Skeletal muscle tissue (tissue), 3 donors: ENCODE measurements at regions not wholly inside any gene's neighbourhood (a gene's known extent, or its start where the extent isn't known, plus 50 kb on each side); places are given as distances from the start of the nearest gene placed in this dataset.

Experiments
- H3K27ac ChIP-seq: one replicate; pipeline ENCODE4 v1.7.0; 2013; ENCODE audit warnings: mild to moderate bottlenecking, low read depth, low read length, inconsistent platforms
- H3K27me3 ChIP-seq, 3 donors: one replicate each; pipeline ENCODE4 v1.7.0; 2013; ENCODE audit warnings: low read length in 3 of 3; ENCODE audit not compliant: control insufficient read depth in 3 of 3, insufficient read depth in 3 of 3
- H3K36me3 ChIP-seq, 3 donors: one replicate each; pipeline ENCODE4 v1.7.0; 2013; ENCODE audit warnings: low read length in 3 of 3; ENCODE audit not compliant: control insufficient read depth in 3 of 3, insufficient read depth in 3 of 3
- H3K4me1 ChIP-seq, 3 donors: one replicate each; pipeline ENCODE4 v1.7.0; 2013; ENCODE audit warnings: low read length in 3 of 3, mild to moderate bottlenecking in 3 of 3; ENCODE audit not compliant: control insufficient read depth in 3 of 3, insufficient read depth in 3 of 3
- H3K4me3 ChIP-seq, 3 donors: one replicate each; pipeline ENCODE4 v1.7.0; 2013; ENCODE audit warnings: low read length in 3 of 3
- H3K9ac ChIP-seq, 3 donors: one replicate each; pipeline ENCODE4 v1.7.0; 2013; ENCODE audit warnings: low read length in 3 of 3, mild to moderate bottlenecking in 3 of 3, moderate library complexity in 2 of 3, low read depth in 1 of 3
- H3K9me3 ChIP-seq, 3 donors: one replicate each; pipeline ENCODE4 v1.7.0; 2013; ENCODE audit warnings: low read length in 3 of 3; ENCODE audit not compliant: control insufficient read depth in 3 of 3
- donor health status: Osteomylitis.

GRCh38 chr3:14590569-14590968, 50.4 kb upstream of the GRIP2 start:
- H3K9ac ChIP-seq = no peak overlapping the region
- no peaks in the 10 kb centered on the region for H3K4me1 ChIP-seq
- H3K27ac ChIP-seq = no peak overlapping the region
- H3K9me3 ChIP-seq = no peaks in the 10 kb centered on the region
- no peak overlapping the region for H3K4me3 ChIP-seq
- H3K27me3 ChIP-seq = peaks cover 0 to 27% (median 17%) of the 10 kb centered on the region in 3 donors
- H3K36me3 ChIP-seq = no peaks in the 10 kb centered on the region

GRCh38 chr3:14592390-14592789, 52.2 kb upstream of the GRIP2 start:
- Histone ChIP-seq H3K4me1 (no peaks in the 10 kb centered on the region), H3K36me3 (no peaks in the 10 kb centered on the region), H3K9ac (no peak overlapping the region), H3K4me3 (no peak overlapping the region), H3K27me3 (peaks cover 4 to 28% (median 14%) of the 10 kb centered on the region in 3 donors), H3K9me3 (no peaks in the 10 kb centered on the region), H3K27ac (no peak overlapping the region)

GRCh38 chr3:14592836-14593235, 52.7 kb upstream of the GRIP2 start:
- Histone ChIP-seq H3K9ac (no peak overlapping the region), H3K27ac (no peak overlapping the region), H3K4me1 (no peaks in the 10 kb centered on the region), H3K9me3 (no peaks in the 10 kb centered on the region), H3K36me3 (no peaks in the 10 kb centered on the region), H3K4me3 (no peak overlapping the region), H3K27me3 (peaks cover 4 to 31% (median 17%) of the 10 kb centered on the region in 3 donors)

DNA sequence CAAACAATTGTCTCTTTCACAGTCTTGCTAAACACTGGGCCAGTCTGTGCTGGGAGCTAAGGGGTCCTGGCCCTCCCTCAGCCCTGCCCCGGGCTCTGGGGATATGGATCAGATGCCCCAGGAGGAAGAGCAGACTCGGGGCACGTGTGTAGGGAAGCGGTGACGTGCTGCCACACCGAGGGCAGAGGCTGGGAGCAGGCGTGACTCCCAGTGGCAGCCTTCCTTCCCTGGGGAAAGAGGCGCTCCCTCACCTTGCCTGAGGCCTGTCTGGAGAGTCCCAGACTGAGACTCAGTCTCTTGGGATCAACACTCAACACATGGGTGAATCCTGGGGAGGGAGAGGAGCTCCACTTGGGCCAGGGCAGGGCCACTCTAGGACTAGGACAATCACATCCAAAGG, 54.1 kb upstream of the GRIP2 start:
- Histone ChIP-seq H3K4me3 (no peak overlapping the region), H3K36me3 (no peaks in the 10 kb centered on the region), H3K27ac (no peak overlapping the region), H3K4me1 (no peaks in the 10 kb centered on the region), H3K27me3 (peaks cover 4 to 30% (median 29%) of the 10 kb centered on the region in 3 donors), H3K9ac (no peak overlapping the region), H3K9me3 (no peaks in the 10 kb centered on the region)

DNA sequence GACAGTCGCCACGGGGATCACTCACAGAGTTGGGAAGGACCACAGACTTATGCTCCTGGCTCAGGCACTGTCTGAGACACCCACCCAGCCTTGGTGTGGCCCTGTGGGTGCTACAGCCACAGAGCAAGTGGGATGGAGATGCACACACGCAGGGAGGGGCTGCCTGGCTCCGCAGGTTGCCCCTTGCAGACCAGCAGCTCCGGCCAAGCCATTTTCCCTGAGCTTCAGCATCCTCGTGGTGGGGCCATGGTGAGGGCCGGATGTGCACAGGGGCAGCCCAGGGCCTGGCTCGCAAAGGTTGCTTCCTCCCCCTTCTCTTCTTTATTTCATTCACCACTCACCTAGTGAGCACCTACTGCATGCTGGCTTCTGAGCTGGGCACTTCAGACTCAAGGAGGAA, 55.4 kb upstream of the GRIP2 start:
- H3K4me1 ChIP-seq = no peaks in the 10 kb centered on the region
- no peaks in the 10 kb centered on the region for H3K36me3 ChIP-seq
- H3K27me3 ChIP-seq = peaks cover 12 to 39% (median 37%) of the 10 kb centered on the region in 3 donors
- no peak overlapping the region for H3K4me3 ChIP-seq
- H3K9me3 ChIP-seq = no peaks in the 10 kb centered on the region
- H3K9ac ChIP-seq = no peak overlapping the region
- no peak overlapping the region for H3K27ac ChIP-seq

DNA sequence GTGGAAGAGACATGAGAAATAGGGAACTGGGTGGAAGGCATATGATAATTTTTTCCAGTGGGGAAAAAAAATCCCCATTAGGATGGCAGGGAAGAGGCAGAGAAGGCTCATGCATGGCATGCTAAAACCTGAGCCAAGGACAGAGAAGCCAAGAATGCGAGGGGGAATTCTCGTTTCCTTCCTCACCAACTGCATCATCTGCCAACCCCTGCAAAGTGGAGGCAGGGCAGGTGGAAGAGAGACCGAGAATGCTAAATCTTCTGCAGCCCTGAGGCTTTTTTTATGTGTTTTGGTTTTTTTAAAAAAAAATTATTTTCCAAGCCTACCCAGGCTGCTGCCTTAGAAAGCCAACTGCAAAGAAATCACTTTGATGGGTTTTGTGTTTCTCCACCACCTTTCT, 54.3 kb upstream of the CCDC174 start:
- H3K4me3 ChIP-seq = no peak overlapping the region
- H3K9me3 ChIP-seq = no peaks in the 10 kb centered on the region
- H3K27ac ChIP-seq = no peak overlapping the region
- H3K4me1 ChIP-seq = peaks cover 0 to 2% (median 0%) of the 10 kb centered on the region in 3 donors
- peaks cover 29 to 54% (median 48%) of the 10 kb centered on the region in 3 donors for H3K27me3 ChIP-seq
- no peaks in the 10 kb centered on the region for H3K36me3 ChIP-seq
- no peak overlapping the region for H3K9ac ChIP-seq

- Histone ChIP-seq H3K4me1 (peaks cover 0 to 6% (median 0%) of the 10 kb centered on the region in 3 donors), H3K4me3 (no peak overlapping the region), H3K36me3 (no peaks in the 10 kb centered on the region), H3K27me3 (peaks cover 32 to 54% (median 53%) of the 10 kb centered on the region in 3 donors), H3K9me3 (no peaks in the 10 kb centered on the region), H3K27ac (no peak overlapping the region), H3K9ac (no peak overlapping the region)
Observed at GRCh38 chr3:14598143-14598569, 53.4 kb upstream of the CCDC174 start.

GRCh38 chr3:14599488-14599887, 52.1 kb upstream of the CCDC174 start:
- Histone ChIP-seq H3K9ac (no peak overlapping the region), H3K4me1 (peaks cover 0 to 6% (median 0%) of the 10 kb centered on the region in 3 donors), H3K27ac (no peak overlapping the region), H3K9me3 (no peaks in the 10 kb centered on the region), H3K27me3 (peaks cover 32 to 62% (median 53%) of the 10 kb centered on the region in 3 donors), H3K36me3 (no peaks in the 10 kb centered on the region), H3K4me3 (no peak overlapping the region)

DNA sequence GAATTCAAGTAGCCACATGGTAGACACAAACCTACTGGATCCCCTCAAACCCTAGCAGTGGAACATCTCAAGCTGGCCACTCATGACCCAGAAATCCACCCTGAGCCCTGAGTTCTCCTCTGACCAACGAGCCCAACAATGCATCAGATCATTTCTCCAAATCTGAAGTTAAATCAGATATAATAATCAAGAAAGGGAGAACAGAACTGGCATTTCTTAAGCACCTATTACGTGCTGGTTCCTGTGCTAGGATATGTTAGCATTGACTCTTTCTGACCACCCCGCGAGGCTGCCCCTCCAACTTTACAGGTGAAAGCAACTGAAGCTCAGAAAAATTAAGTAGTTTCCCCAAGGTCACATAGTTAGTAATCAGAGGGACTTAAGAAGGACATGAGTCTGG, 51.5 kb upstream of the CCDC174 start:
- no peak overlapping the region for H3K27ac ChIP-seq
- no peaks in the 10 kb centered on the region for H3K9me3 ChIP-seq
- H3K27me3 ChIP-seq = peaks cover 32 to 62% (median 56%) of the 10 kb centered on the region in 3 donors
- peaks cover 0 to 6% (median 0%) of the 10 kb centered on the region in 3 donors for H3K4me1 ChIP-seq
- H3K9ac ChIP-seq = no peak overlapping the region
- H3K4me3 ChIP-seq = no peak overlapping the region
- no peaks in the 10 kb centered on the region for H3K36me3 ChIP-seq

DNA sequence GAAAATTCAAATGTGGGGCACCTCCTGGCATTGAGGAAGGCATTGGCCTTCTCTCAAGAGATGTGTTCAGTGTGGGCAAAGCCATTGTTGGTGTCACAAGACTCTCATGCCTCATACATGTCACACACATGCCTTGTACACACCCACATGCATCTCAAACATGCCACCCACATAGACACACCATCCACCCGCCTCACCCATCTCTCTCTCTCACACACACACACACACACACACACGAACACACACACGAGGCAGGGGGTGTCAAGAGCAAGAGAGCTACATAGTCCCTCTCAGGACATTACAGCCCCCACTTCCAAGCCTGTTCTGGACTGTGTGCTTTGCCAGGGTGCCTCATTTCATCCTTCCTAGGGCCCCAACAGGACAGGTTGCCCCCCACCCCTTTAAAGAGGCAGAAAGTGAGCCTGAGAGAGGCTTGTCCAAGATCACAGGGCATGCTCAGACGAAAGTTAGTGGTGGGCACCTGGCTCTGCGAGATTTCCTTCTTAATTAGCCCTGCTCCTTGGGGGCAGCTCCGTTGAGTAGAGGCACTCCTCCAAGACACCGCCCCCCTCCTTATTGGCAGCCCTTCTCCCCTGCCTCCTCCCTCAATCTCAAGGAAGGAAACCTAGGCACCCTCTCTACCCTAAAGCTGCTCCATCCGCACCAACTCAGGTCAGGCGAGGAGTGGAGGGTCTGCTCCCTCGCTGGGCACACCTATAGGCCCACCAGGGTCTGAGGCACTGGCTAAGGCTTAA, 50.5 kb upstream of the CCDC174 start:
- no peak overlapping the region for H3K27ac ChIP-seq
- peaks cover 32 to 57% (median 55%) of the 10 kb centered on the region in 3 donors for H3K27me3 ChIP-seq
- H3K36me3 ChIP-seq = no peaks in the 10 kb centered on the region
- peaks cover 0 to 6% (median 0%) of the 10 kb centered on the region in 3 donors for H3K4me1 ChIP-seq
- no peak overlapping the region for H3K4me3 ChIP-seq
- no peaks in the 10 kb centered on the region for H3K9me3 ChIP-seq
- no peak overlapping the region for H3K9ac ChIP-seq
